ENCODE measurements at regions not wholly inside any gene's neighbourhood (a gene's known extent, or its start where the extent isn't known, plus 50 kb on each side); places are given as distances from the start of the nearest gene placed in this dataset.

- DNase-seq, result no peak
These were observed 131.0 kb downstream of the RPS24 start for GRCh38 chr10:78164702-78165101.

GRCh38 chr10:78165172-78165571, 131.5 kb downstream of the RPS24 start:
- no peak for DNase-seq

GRCh38 chr10:78165617-78166016, 132.0 kb downstream of the RPS24 start:
- DNase-seq, result no peak

GRCh38 chr10:78166261-78166660, 132.6 kb downstream of the RPS24 start:
- no peak for DNase-seq

- no peak for DNase-seq
These were observed 135.6 kb downstream of the RPS24 start for GRCh38 chr10:78169214-78169613.

- DNase-seq, result no peak
These were observed 136.4 kb downstream of the RPS24 start for GRCh38 chr10:78170026-78170475.

- DNase-seq, result no peak
These were observed 138.2 kb downstream of the RPS24 start for GRCh38 chr10:78171633-78172400.

- DNase-seq, result no peak
These were observed 139.8 kb downstream of the RPS24 start for GRCh38 chr10:78173360-78174015.

GRCh38 chr10:78175444-78176015, 141.9 kb downstream of the RPS24 start:
- DNase-seq, result no peak

GRCh38 chr10:78176320-78177317, 143.0 kb downstream of the RPS24 start:
- DNase-seq, result no peak

GRCh38 chr10:78177491-78178185, 144.0 kb downstream of the RPS24 start:
- no peak for DNase-seq

- no peak for DNase-seq
These were observed 144.7 kb downstream of the RPS24 start for GRCh38 chr10:78178397-78178796.

- DNase-seq, result no peak
These were observed 145.3 kb downstream of the RPS24 start for GRCh38 chr10:78178940-78179339.

GRCh38 chr10:78179886-78180705, 146.4 kb downstream of the RPS24 start:
- DNase-seq, result no peak

GRCh38 chr10:78181381-78182055, 147.9 kb downstream of the RPS24 start:
- DNase-seq, result no peak

GRCh38 chr10:78182841-78183240, 149.2 kb downstream of the RPS24 start:
- no peak for DNase-seq

GRCh38 chr10:78184851-78185692, 151.4 kb downstream of the RPS24 start:
- DNase-seq, result no peak

- no peak for DNase-seq
These were observed 152.0 kb downstream of the RPS24 start for GRCh38 chr10:78185693-78186055.

- DNase-seq, result no peak
These were observed 152.9 kb downstream of the RPS24 start for GRCh38 chr10:78186572-78186971.

GRCh38 chr10:78187371-78187770, 153.7 kb downstream of the RPS24 start:
- no peak for DNase-seq

All from stimulated activated CD8-positive, alpha-beta memory T cell treated with anti-CD3 and anti-CD28 coated beads, Interleukin-4, amount 100 ng/mL, for 48 hours (primary cell).